Middle frontal gyrus (tissue), 1 donor: ENCODE measurements at regions not wholly inside any gene's neighbourhood (a gene's known extent, or its start where the extent isn't known, plus 50 kb on each side); places are given as distances from the start of the nearest gene placed in this dataset.

Experiments used
- DNase-seq: peaks from one replicate; pipeline ENCODE4 v3.0.0-alpha.2; 2015; ENCODE audit warnings: low spot score; ENCODE audit errors: extremely low spot score

GRCh38 chr11:86193297-86194095, 51.1 kb upstream of the EED start:
- DNase-seq = peak; percentile 68

- no peak for DNase-seq
Observed at GRCh38 chr11:86192519-86193257, 51.9 kb upstream of the EED start.

GRCh38 chr11:86191874-86192273, 52.7 kb upstream of the EED start:
- no peak for DNase-seq

GRCh38 chr11:86187027-86187426, 57.5 kb upstream of the EED start:
- DNase-seq = no peak

GRCh38 chr11:86186386-86186785, 58.2 kb upstream of the EED start:
- DNase-seq = no peak

- DNase-seq = no peak
Observed at GRCh38 chr11:86185381-86185750, 59.2 kb upstream of the EED start.

GRCh38 chr11:86184728-86185380, 59.7 kb upstream of the EED start:
- no peak for DNase-seq

GRCh38 chr11:86183694-86184093, 60.9 kb upstream of the EED start:
- DNase-seq = no peak

- no peak for DNase-seq
Observed at GRCh38 chr11:86182976-86183584, 61.5 kb upstream of the EED start.

- no peak for DNase-seq
Observed at GRCh38 chr11:86181379-86181778, 63.2 kb upstream of the EED start.

- no peak for DNase-seq
Observed at GRCh38 chr11:86180851-86181250, 63.7 kb upstream of the EED start.

GRCh38 chr11:86180423-86180822, 64.1 kb upstream of the EED start:
- no peak for DNase-seq

GRCh38 chr11:86179646-86180064, 64.9 kb upstream of the EED start:
- DNase-seq = no peak

GRCh38 chr11:86177302-86177701, 67.3 kb upstream of the EED start:
- no peak for DNase-seq

GRCh38 chr11:86176165-86176884, 68.2 kb upstream of the EED start:
- DNase-seq = no peak

- no peak for DNase-seq
Observed at GRCh38 chr11:86175626-86176025, 68.9 kb upstream of the EED start.

- DNase-seq = no peak
Observed at GRCh38 chr11:86175191-86175590, 69.4 kb upstream of the EED start.

GRCh38 chr11:86174101-86175046, 70.2 kb upstream of the EED start:
- no peak for DNase-seq

- no peak for DNase-seq
Observed at GRCh38 chr11:86172894-86173293, 71.7 kb upstream of the EED start.

- no peak for DNase-seq
Observed at GRCh38 chr11:86171627-86172026, 72.9 kb upstream of the EED start.
